Mucosa of gallbladder (tissue), 1 donor: ENCODE measurements at regions not wholly inside any gene's neighbourhood (a gene's known extent, or its start where the extent isn't known, plus 50 kb on each side); places are given as distances from the start of the nearest gene placed in this dataset.
"Not testable (repeated sequence)": the region's sequence is repeated elsewhere in the genome, so short reads cannot be mapped to it uniquely, and the experiment has no call there.

Experiments
- DNase-seq: peaks from one replicate; pipeline ENCODE4 v3.0.0-alpha.2; 2020; ENCODE audit warnings: low spot score
- donor health status: DM: no; HTN: no; CAD: no.

- no peak for DNase-seq
These were observed 188.4 kb downstream of the SATB1 start for GRCh38 chr3:18236726-18237125.

- no peak for DNase-seq
These were observed 190.3 kb downstream of the SATB1 start for GRCh38 chr3:18234717-18235335.

- DNase-seq = no peak
These were observed 191.0 kb downstream of the SATB1 start for GRCh38 chr3:18233987-18234716.

DNA sequence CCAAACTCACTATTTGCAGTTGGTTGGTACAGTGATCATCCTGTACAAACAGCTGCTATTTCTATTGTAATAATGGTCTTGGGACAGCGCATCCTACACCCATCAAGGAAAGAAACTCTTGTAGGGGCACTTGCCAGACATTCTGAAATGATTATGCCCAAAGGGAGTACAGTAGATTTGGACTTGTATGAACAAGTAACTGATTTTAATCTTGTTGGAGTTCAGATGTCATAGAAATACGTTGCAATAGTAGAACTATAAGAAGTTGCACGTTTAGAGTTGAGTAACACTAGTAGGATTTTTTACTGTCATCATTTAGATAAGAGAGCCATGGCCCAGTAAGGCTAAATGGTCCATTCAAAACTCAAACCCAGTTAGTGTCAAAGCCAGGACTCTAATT lies 192.8 kb downstream of the SATB1 start:
- no peak for DNase-seq

- DNase-seq = no peak
These were observed 197.1 kb downstream of the SATB1 start for GRCh38 chr3:18228060-18228459.

- no peak for DNase-seq
These were observed 199.4 kb downstream of the SATB1 start for GRCh38 chr3:18225709-18226108.

GRCh38 chr3:18224426-18224825 lies 200.7 kb downstream of the SATB1 start:
- no peak for DNase-seq

DNA sequence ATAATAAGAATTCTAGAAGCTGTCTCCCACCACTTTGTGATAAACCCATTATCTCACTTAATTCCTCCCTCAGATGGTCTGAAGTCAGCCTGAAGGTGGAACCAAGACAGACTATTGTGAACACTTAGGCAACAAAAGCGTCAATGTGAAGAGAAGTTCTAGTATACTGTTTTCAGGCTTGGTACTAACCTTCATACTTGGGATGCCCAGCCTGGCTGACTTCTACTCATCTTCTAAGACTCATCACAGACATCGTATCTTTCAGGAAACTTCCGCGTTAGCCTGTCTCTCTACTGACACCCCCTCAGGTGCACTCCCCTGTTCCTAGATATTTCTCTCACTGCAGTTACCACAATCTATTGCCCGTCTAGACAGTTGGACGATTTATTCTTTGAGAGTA lies 201.2 kb downstream of the SATB1 start:
- DNase-seq = no peak

- no peak for DNase-seq
These were observed 201.6 kb downstream of the SATB1 start for GRCh38 chr3:18223571-18223970.

- no peak for DNase-seq
These were observed 202.5 kb downstream of the SATB1 start for GRCh38 chr3:18222686-18223085.

DNA sequence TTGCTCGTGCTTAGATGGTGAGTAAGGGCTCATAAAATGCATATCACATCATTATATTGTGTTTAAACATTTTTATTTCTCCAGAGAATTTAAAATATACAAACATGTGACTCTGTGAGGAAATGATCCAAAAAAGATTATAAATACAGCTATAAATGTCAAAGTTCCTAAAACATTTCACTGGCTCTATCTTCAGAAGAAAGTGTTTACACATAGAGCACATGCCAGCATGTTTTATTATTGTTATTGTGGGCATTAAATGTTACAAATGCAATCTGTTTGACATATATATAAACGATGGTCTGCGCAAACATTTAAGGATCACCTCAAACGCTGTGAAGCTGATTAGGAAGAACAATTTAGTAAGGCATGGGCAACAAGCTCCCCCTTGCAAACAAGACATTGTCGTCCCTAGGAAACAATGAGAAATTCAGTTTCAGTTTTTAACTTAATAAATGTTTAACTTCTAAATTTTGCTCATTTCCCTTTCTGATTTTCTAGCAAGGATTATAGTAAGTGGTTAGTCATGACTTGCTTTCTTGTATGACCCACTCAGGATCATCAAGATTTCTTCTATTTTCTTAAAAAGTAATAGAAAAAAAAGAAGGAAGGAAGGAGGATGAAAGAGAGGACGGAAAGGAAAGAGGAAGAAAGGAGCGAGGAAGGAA lies 207.5 kb downstream of the SATB1 start:
- no peak for DNase-seq

GRCh38 chr3:18216996-18217395 lies 208.1 kb downstream of the SATB1 start:
- no peak for DNase-seq

- no peak for DNase-seq
These were observed 209.5 kb downstream of the SATB1 start for GRCh38 chr3:18215639-18216038.

DNA sequence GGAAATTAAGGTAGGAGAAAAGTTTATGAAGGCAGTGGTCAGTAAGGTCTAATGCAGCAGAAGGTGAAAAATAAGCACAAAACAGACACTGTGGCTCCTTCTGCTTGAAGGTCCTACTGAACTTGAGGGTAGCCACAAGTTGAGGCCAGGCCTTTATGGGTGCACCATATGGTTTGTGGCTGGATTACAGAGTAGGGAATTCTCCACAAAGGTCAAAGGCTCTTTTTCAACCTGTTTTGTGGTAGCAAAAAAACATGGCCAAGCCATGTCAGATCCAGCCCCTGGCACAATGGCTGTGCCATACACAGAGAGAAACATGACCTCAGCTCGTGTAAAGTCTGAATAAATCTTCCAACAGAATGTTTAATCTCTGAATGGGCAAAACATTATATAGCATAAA lies 214.0 kb downstream of the SATB1 start:
- no peak for DNase-seq

GRCh38 chr3:18208856-18209255 lies 216.3 kb downstream of the SATB1 start:
- DNase-seq = no peak

GRCh38 chr3:18208091-18208490 lies 217.0 kb downstream of the SATB1 start:
- DNase-seq = no peak

DNA sequence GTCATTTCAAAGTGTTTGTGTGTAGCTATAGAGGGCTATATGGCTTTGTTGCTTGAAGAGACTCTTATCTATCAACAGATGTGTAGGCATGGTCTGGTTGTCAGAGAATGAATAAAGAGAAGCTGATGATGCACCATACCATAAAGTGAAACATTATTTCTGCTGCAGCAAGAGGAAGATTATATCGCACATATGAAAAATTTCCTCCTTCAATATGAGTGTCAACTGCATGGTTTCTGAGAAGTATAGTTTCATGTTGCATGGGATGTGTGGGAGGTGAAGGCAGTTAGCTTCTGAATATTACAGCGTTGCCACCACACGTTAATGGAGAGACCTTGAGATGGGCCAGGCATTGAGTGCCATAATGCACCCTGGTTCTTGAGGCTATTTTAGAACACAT lies 217.9 kb downstream of the SATB1 start:
- DNase-seq = no peak

GRCh38 chr3:18205701-18206100 lies 219.4 kb downstream of the SATB1 start:
- not testable (repeated sequence) for DNase-seq

GRCh38 chr3:18201315-18201714 lies 223.8 kb downstream of the SATB1 start:
- no peak for DNase-seq

DNA sequence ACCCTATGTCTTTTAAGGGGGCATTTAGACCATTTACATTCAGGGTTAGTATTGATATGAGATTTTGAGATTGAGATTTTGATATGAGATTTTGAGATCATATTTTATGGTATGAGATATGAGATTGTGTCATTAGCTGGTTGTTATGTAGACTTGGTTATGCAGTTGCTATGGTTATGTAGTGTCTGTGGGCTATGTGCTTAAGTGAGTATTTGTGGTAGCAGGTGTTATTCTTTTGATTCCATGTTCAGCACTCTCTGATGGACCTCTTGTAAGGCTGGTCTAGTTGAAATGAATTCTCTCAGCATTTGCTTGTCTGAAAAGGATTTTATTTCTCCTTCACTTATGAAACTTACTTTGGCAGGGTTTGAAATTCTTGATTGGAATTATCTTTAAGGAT lies 225.4 kb downstream of the SATB1 start:
- no peak for DNase-seq

GRCh38 chr3:18195836-18196235 lies 229.3 kb downstream of the SATB1 start:
- no peak for DNase-seq

GRCh38 chr3:18194431-18194830 lies 230.7 kb downstream of the SATB1 start:
- DNase-seq = no peak

DNA sequence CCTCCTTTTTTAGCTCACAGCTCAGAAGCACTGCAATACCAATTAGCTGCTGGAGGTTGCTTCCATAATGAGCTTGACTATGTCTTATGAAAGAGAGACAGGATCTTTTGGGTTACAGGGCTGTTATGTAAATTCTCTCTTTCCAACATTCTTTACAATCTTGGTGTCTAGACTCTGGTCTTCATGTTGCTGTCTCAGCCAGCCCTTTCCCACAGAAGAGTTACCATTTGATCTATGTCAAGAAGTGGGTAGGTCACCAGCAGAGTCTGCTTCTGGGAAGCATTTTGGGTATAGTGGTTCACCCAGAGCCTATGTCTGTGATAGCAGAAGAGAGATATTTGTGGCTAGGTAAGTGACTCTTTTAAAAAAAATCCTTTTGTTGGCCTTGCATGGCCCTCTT lies 234.5 kb downstream of the SATB1 start:
- DNase-seq = no peak
